ENCODE measurements at regions not wholly inside any gene's neighbourhood (a gene's known extent, or its start where the extent isn't known, plus 50 kb on each side); places are given as distances from the start of the nearest gene placed in this dataset.

- DNase-seq (ENCODE audit: low read depth, low spot score) = no peak
- Histone ChIP-seq H3K4me2 (ENCODE audit: insufficient read depth, low read length) (no peak overlapping the region), H3K27ac (ENCODE audit: insufficient read depth, low read depth, low read length) (no peak overlapping the region), H2AFZ (ENCODE audit: low read depth, low read length) (no peak overlapping the region), H3K9ac (replicated peaks; ENCODE audit: extremely low read depth, insufficient read depth, low read length) (no peak overlapping the region), H3K36me3 (ENCODE audit: control insufficient read depth in 2 of 2, extremely low read depth in 1 of 2, insufficient read depth in 2 of 2, low read length in 2 of 2) (no peaks in the 10 kb centered on the region), H3K79me2 (ENCODE audit: control insufficient read depth, insufficient read depth, low read length) (no peaks in the 10 kb centered on the region), H3K9me1 (replicated peaks; ENCODE audit: control insufficient read depth, extremely low read depth, insufficient read depth, low read length) (no peaks in the 10 kb centered on the region), H3K27me3 (ENCODE audit: control insufficient read depth in 2 of 2, insufficient read depth in 2 of 2, low read length in 2 of 2) (no peaks in the 10 kb centered on the region), H3K9me3 (replicated peaks; ENCODE audit: control insufficient read depth, insufficient read depth, low read length) (no peaks in the 10 kb centered on the region), H3K4me1 (ENCODE audit: control insufficient read depth, extremely low read depth, insufficient read depth, low read length) (no peaks in the 10 kb centered on the region), H3K4me3 (replicated peaks in 1 of 3; ENCODE audit: insufficient read depth in 1 of 3, low read depth in 1 of 3, low read length in 3 of 3) (no peak overlapping the region), H4K20me1 (replicated peaks; ENCODE audit: control insufficient read depth, extremely low read depth, insufficient read depth, low read length) (no peaks in the 10 kb centered on the region)
- dilution Hi-C loops (cut with MboI; ENCODE audit: extremely low pct_ligation_motif_present, low sequenced_read_pairs) = no loop called here
- intact Hi-C loops (cut with micrococcal nuclease) = loop anchor here (1.0 to 5.0 kb wide), 3 partner anchors 524 to 980 kb away; no protein-coding TSS in a partner anchor
- TF ChIP-seq CTCF (IDR thresholded peaks at IDR 0.05; ENCODE audit: extremely low read depth in 1 of 2, insufficient read depth in 1 of 2, low read depth in 1 of 2, low read length in 2 of 2) (peak; percentile 9 to 33), GATA2 (IDR thresholded peaks at IDR 0.05; ENCODE audit: insufficient read depth, insufficient read length, low read depth, low read length) (no peak)
- no TSS peak for BruUV-seq (replicated peaks)
- FAIRE-seq = no peak
- ChIA-PET CTCF (interaction anchor here (0.7 to 1.1 kb wide), 2 partner anchors 524 to 694 kb away, joined by 3 to 4 read pairs; no protein-coding TSS in a partner anchor), POLR2A (no interaction called here)
Observed at GRCh38 chr1:164092603-164093353, 466.2 kb upstream of the PBX1 start.

GRCh38 chr1:164093543-164093942 lies 465.4 kb upstream of the PBX1 start:
- Histone ChIP-seq H3K4me2 (ENCODE audit: insufficient read depth, low read length) (no peak overlapping the region), H3K9me1 (replicated peaks; ENCODE audit: control insufficient read depth, extremely low read depth, insufficient read depth, low read length) (no peaks in the 10 kb centered on the region), H3K79me2 (ENCODE audit: control insufficient read depth, insufficient read depth, low read length) (no peaks in the 10 kb centered on the region), H3K27me3 (ENCODE audit: control insufficient read depth in 2 of 2, insufficient read depth in 2 of 2, low read length in 2 of 2) (no peaks in the 10 kb centered on the region), H4K20me1 (replicated peaks; ENCODE audit: control insufficient read depth, extremely low read depth, insufficient read depth, low read length) (no peaks in the 10 kb centered on the region), H3K9me3 (replicated peaks; ENCODE audit: control insufficient read depth, insufficient read depth, low read length) (no peaks in the 10 kb centered on the region), H2AFZ (ENCODE audit: low read depth, low read length) (no peak overlapping the region), H3K36me3 (ENCODE audit: control insufficient read depth in 2 of 2, extremely low read depth in 1 of 2, insufficient read depth in 2 of 2, low read length in 2 of 2) (no peaks in the 10 kb centered on the region), H3K4me3 (replicated peaks in 1 of 3; ENCODE audit: insufficient read depth in 1 of 3, low read depth in 1 of 3, low read length in 3 of 3) (no peak overlapping the region), H3K4me1 (ENCODE audit: control insufficient read depth, extremely low read depth, insufficient read depth, low read length) (no peaks in the 10 kb centered on the region), H3K9ac (replicated peaks; ENCODE audit: extremely low read depth, insufficient read depth, low read length) (no peak overlapping the region), H3K27ac (ENCODE audit: insufficient read depth, low read depth, low read length) (no peak overlapping the region)
- BruUV-seq (replicated peaks) = no TSS peak
- CTCF ChIA-PET = interaction anchor here (0.7 kb wide), 1 partner anchor 524 kb away, joined by 3 read pairs; no protein-coding TSS in a partner anchor
- dilution Hi-C loops (cut with MboI; ENCODE audit: extremely low pct_ligation_motif_present, low sequenced_read_pairs) (no loop called here), intact Hi-C loops (cut with micrococcal nuclease) (loop anchor here (2.0 to 5.0 kb wide), 2 partner anchors 523 to 979 kb away; no protein-coding TSS in a partner anchor)
- FAIRE-seq (no peak), DNase-seq (ENCODE audit: low read depth, low spot score) (no peak)
- POLR2A ChIA-PET = no interaction called here
- no peak for TF ChIP-seq JUN (IDR thresholded peaks at IDR 0.05; ENCODE audit: borderline replicate concordance, insufficient read depth, insufficient read length, low read depth)
- no peak for TF ChIP-seq CTCF (IDR thresholded peaks at IDR 0.05; ENCODE audit: extremely low read depth in 1 of 2, insufficient read depth in 1 of 2, low read depth in 1 of 2, low read length in 2 of 2)
- TF ChIP-seq EZH2 (IDR thresholded peaks at IDR 0.05; ENCODE audit: borderline replicate concordance, low read depth, low read length, severe bottlenecking) = no peak
- TF ChIP-seq POLR2AphosphoS5 (IDR thresholded peaks at IDR 0.05; ENCODE audit: insufficient read depth, low read depth, low read length) = no peak
- TF ChIP-seq MAX (IDR thresholded peaks at IDR 0.05; ENCODE audit: insufficient read depth, insufficient read length) = no peak
- no peak for TF ChIP-seq FOS (IDR thresholded peaks at IDR 0.05; ENCODE audit: borderline replicate concordance, insufficient read depth, low read length)
- no peak for TF ChIP-seq POLR2A (IDR thresholded peaks at IDR 0.05; ENCODE audit: low read depth, low read length)
- TF ChIP-seq GATA2 (IDR thresholded peaks at IDR 0.05; ENCODE audit: insufficient read depth, insufficient read length, low read depth, low read length) = no peak
- TF ChIP-seq MYC (IDR thresholded peaks at IDR 0.05; ENCODE audit: low read depth, low read length) = no peak
